ENCODE measurements at regions not wholly inside any gene's neighbourhood (a gene's known extent, or its start where the extent isn't known, plus 50 kb on each side); places are given as distances from the start of the nearest gene placed in this dataset.

DNA sequence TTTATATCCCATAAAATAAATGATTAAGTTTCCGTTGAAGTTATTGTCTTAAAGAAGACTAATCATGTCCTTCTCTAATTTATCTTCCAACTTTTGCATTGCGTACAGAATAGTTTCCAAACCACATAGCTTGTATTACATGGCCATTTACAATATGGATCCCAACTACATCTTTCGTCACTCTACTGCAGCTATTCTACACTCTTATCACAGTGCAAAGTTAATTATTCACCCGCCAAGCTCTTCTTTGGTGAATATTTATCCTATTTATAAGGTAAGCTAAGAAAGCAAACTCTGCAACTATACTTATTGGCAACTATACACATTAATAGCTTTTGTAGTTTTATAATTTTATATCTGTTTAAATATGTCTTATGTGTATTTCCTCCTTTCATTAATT is 75.9 kb upstream of the ADAMTS19 start:
- Histone ChIP-seq H3K4me3 (no peak overlapping the region), H3K9me3 (no peaks in the 10 kb centered on the region), H3K4me1 (no peaks in the 10 kb centered on the region), H3K27me3 (no peaks in the 10 kb centered on the region), H3K27ac (no peak overlapping the region), H3K36me3 (ENCODE audit: low read depth, missing control alignments) (no peaks in the 10 kb centered on the region)
- intact Hi-C loops (cut with DNase I; ENCODE audit: low total_unique reads): no loop called here
- WGBS, 2 donors: 80 to 91% methylated on average over 4 of the region's 4 CpGs
- TF ChIP-seq, protein P1, sequence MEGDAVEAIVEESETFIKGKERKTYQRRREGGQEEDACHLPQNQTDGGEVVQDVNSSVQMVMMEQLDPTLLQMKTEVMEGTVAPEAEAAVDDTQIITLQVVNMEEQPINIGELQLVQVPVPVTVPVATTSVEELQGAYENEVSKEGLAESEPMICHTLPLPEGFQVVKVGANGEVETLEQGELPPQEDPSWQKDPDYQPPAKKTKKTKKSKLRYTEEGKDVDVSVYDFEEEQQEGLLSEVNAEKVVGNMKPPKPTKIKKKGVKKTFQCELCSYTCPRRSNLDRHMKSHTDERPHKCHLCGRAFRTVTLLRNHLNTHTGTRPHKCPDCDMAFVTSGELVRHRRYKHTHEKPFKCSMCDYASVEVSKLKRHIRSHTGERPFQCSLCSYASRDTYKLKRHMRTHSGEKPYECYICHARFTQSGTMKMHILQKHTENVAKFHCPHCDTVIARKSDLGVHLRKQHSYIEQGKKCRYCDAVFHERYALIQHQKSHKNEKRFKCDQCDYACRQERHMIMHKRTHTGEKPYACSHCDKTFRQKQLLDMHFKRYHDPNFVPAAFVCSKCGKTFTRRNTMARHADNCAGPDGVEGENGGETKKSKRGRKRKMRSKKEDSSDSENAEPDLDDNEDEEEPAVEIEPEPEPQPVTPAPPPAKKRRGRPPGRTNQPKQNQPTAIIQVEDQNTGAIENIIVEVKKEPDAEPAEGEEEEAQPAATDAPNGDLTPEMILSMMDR (IDR thresholded peaks at IDR 0.05): no peak
- TF ChIP-seq POLR2A (IDR thresholded peaks at IDR 0.05): no peak
- no peak for DNase-seq

DNA sequence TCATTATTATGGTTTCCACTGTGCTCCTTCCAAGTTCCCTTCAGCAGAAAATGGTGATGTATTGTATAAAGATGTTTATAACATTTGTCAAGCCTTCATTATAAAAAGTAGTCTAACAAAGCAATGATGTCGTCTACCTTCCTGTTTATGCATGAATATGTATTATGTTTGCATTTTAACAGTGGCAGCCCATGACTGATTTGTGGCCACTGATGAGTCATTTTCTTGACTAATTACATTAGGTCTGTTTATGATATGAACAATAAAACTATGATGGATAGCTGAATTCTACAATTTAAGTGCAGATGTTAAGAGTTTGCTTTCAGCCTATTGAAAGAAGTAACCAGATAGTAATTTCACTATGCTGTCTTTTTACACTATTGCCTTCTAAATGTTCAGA is 75.4 kb upstream of the ADAMTS19 start:
- H3K4me3 ChIP-seq: no peak overlapping the region
- intact Hi-C loops (cut with DNase I; ENCODE audit: low total_unique reads): no loop called here
- no peak for DNase-seq
- WGBS, 2 donors: 93 to 98% methylated on average over 1 of the region's 1 CpG
- no peaks in the 10 kb centered on the region for H3K27me3 ChIP-seq
- no peak overlapping the region for H3K27ac ChIP-seq
- TF ChIP-seq POLR2A (IDR thresholded peaks at IDR 0.05): no peak
- TF ChIP-seq, protein P1 (IDR thresholded peaks at IDR 0.05): no peak
- no peaks in the 10 kb centered on the region for H3K36me3 ChIP-seq (ENCODE audit: low read depth, missing control alignments)
- H3K9me3 ChIP-seq: no peaks in the 10 kb centered on the region
- no peaks in the 10 kb centered on the region for H3K4me1 ChIP-seq

DNA sequence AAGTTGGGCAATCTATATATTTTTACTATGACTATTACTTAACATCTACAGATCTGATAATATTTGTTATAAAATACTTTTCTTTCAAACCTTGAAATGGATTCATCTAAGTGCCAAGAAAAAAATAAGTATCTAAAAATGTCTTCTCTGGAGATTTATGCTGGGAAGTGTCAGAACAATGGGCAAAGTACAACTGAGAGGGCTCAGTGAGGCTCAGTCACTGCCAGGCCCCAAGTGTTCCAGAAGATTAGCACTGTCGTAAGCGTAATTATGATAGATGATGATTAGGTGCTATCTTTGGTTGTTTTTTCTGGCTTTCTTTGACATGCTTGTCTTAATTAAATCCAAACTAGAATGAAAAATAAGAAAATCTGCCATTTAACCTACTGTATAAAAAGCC is 72.2 kb upstream of the ADAMTS19 start:
- no peaks in the 10 kb centered on the region for H3K36me3 ChIP-seq (ENCODE audit: low read depth, missing control alignments)
- DNase-seq: no peak
- TF ChIP-seq, protein P1 (IDR thresholded peaks at IDR 0.05): no peak
- TF ChIP-seq POLR2A (IDR thresholded peaks at IDR 0.05): no peak
- no peaks in the 10 kb centered on the region for H3K27me3 ChIP-seq
- H3K4me3 ChIP-seq: no peak overlapping the region
- no peaks in the 10 kb centered on the region for H3K9me3 ChIP-seq
- no peak overlapping the region for H3K27ac ChIP-seq
- intact Hi-C loops (cut with DNase I; ENCODE audit: low total_unique reads): no loop called here
- no peaks in the 10 kb centered on the region for H3K4me1 ChIP-seq
- WGBS, 2 donors: 58 to 70% methylated on average over 2 of the region's 2 CpGs

DNA sequence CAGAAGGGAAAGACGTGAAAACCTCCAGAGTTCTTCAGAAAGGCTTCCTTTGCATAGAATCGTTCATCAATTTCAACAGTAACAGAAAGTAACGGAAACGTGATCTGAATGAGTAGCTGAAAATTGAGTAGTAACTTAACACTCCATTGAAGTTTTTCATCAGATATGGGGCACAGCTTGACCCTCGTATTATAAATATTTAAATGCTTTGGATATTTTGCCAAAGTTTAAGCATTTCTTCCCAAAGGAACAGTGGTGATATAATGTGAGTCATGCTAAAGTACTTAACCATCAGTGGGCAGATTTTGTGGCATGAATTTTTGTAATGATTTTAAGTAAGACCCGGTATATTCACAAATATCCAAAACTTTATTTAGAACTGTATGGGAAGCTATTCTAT is 67.4 kb upstream of the ADAMTS19 start:
- H3K4me3 ChIP-seq: no peak overlapping the region
- no peak for TF ChIP-seq POLR2A (IDR thresholded peaks at IDR 0.05)
- TF ChIP-seq, protein P1 (IDR thresholded peaks at IDR 0.05): no peak
- H3K36me3 ChIP-seq (ENCODE audit: low read depth, missing control alignments): no peaks in the 10 kb centered on the region
- no peak overlapping the region for H3K27ac ChIP-seq
- no peaks in the 10 kb centered on the region for H3K4me1 ChIP-seq
- no peaks in the 10 kb centered on the region for H3K27me3 ChIP-seq
- H3K9me3 ChIP-seq: no peaks in the 10 kb centered on the region
- DNase-seq: no peak
- intact Hi-C loops (cut with DNase I; ENCODE audit: low total_unique reads): no loop called here
- 62 to 68% methylated on average over 6 of the region's 6 CpGs for WGBS, 2 donors

DNA sequence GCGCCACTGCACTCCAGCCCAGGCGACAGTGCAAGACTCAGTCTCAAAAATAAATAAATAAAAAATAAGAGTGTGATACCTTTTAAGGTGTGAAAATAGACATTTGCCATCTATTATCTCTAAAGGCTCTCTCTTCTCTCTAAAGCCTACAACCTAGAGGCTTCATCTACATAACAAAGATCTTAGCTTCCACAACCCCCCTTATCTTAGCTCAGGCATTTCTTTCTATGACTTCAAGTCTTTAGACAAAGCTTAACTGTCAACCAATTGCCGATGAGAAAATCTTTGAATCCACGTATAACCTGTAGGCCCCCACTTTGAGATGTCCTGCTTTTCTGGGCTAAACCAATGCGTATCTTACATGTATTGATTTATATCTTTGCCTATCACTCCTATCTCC is 64.9 kb upstream of the ADAMTS19 start:
- Histone ChIP-seq H3K4me3 (no peak overlapping the region), H3K27ac (no peak overlapping the region), H3K27me3 (no peaks in the 10 kb centered on the region), H3K36me3 (ENCODE audit: low read depth, missing control alignments) (no peaks in the 10 kb centered on the region), H3K9me3 (no peaks in the 10 kb centered on the region), H3K4me1 (no peaks in the 10 kb centered on the region)
- intact Hi-C loops (cut with DNase I; ENCODE audit: low total_unique reads): no loop called here
- WGBS, 2 donors: 89 to 96% methylated on average over 5 of the region's 5 CpGs
- DNase-seq: no peak
- TF ChIP-seq, protein P1 (IDR thresholded peaks at IDR 0.05): no peak
- TF ChIP-seq POLR2A (IDR thresholded peaks at IDR 0.05): no peak

Measured in testis (tissue), 2 donors.